ENCODE measurements at regions not wholly inside any gene's neighbourhood (a gene's known extent, or its start where the extent isn't known, plus 50 kb on each side); places are given as distances from the start of the nearest gene placed in this dataset.

GRCh38 chr3:177294221-177294620 is 96.9 kb upstream of the TBL1XR1 start:
- Histone ChIP-seq H3K9me2 (ENCODE audit: insufficient read depth, low read length) (no peaks in the 10 kb centered on the region), H3K27me3 (ENCODE audit: insufficient read depth, low read depth, low read length) (no peaks in the 10 kb centered on the region), H3K27ac (ENCODE audit: low read length) (no peak overlapping the region), H4K20me1 (ENCODE audit: insufficient read depth) (no peaks in the 10 kb centered on the region), H2AFZ (ENCODE audit: low read depth, low read length) (no peak overlapping the region), H3K79me2 (replicated peaks; ENCODE audit: insufficient read depth, low read length) (no peaks in the 10 kb centered on the region), H3F3A (ENCODE audit: insufficient read depth, low read length, poor library complexity, severe bottlenecking) (no peaks in the 10 kb centered on the region), H3K4me2 (ENCODE audit: low read length) (no peak overlapping the region), H3K9ac (ENCODE audit: low read length) (no peak overlapping the region), H3K9me3 (ENCODE audit: low read length) (no peaks in the 10 kb centered on the region), H3K4me3 (ENCODE audit: low read length) (no peak overlapping the region), H3K36me3 (ENCODE audit: insufficient read depth, low read length) (no peaks in the 10 kb centered on the region)
- TF ChIP-seq POLR2AphosphoS5 (IDR thresholded peaks at IDR 0.05) (no peak), EZH2 (IDR thresholded peaks at IDR 0.05; ENCODE audit: borderline replicate concordance, insufficient read depth, low read length, poor library complexity, severe bottlenecking) (no peak), MXI1 (conservative IDR thresholded peaks at IDR 0.05; ENCODE audit: poor library complexity, severe bottlenecking) (no peak), REST (IDR thresholded peaks at IDR 0.05; ENCODE audit: borderline replicate concordance) (no peak), RAD21 (conservative IDR thresholded peaks at IDR 0.05) (no peak), EP300 (conservative IDR thresholded peaks at IDR 0.05; ENCODE audit: poor library complexity, severe bottlenecking) (no peak), CTCF (IDR thresholded peaks at IDR 0.05; ENCODE audit: poor library complexity, severe bottlenecking) (no peak), TAF1 (IDR thresholded peaks at IDR 0.05; ENCODE audit: low read depth) (no peak)

- no peak overlapping the region for H3K4me3 ChIP-seq (ENCODE audit: low read length)
- H2AFZ ChIP-seq (ENCODE audit: low read depth, low read length), result no peak overlapping the region
- H3K27me3 ChIP-seq (ENCODE audit: insufficient read depth, low read depth, low read length), result no peaks in the 10 kb centered on the region
- H3K36me3 ChIP-seq (ENCODE audit: insufficient read depth, low read length), result no peaks in the 10 kb centered on the region
- no peak overlapping the region for H3K9ac ChIP-seq (ENCODE audit: low read length)
- no peak overlapping the region for H3K27ac ChIP-seq (ENCODE audit: low read length)
- no peaks in the 10 kb centered on the region for H3K79me2 ChIP-seq (replicated peaks; ENCODE audit: insufficient read depth, low read length)
- H3F3A ChIP-seq (ENCODE audit: insufficient read depth, low read length, poor library complexity, severe bottlenecking), result no peaks in the 10 kb centered on the region
- H3K4me2 ChIP-seq (ENCODE audit: low read length), result no peak overlapping the region
- no peaks in the 10 kb centered on the region for H3K9me2 ChIP-seq (ENCODE audit: insufficient read depth, low read length)
- H4K20me1 ChIP-seq (ENCODE audit: insufficient read depth), result no peaks in the 10 kb centered on the region
- TF ChIP-seq EZH2 (IDR thresholded peaks at IDR 0.05; ENCODE audit: borderline replicate concordance, insufficient read depth, low read length, poor library complexity, severe bottlenecking) (no peak), EP300 (conservative IDR thresholded peaks at IDR 0.05; ENCODE audit: poor library complexity, severe bottlenecking) (no peak), REST (IDR thresholded peaks at IDR 0.05; ENCODE audit: borderline replicate concordance) (no peak), SMC3 (conservative IDR thresholded peaks at IDR 0.05; ENCODE audit: poor library complexity) (no peak), CTCF (IDR thresholded peaks at IDR 0.05; ENCODE audit: poor library complexity, severe bottlenecking) (no peak), TAF1 (IDR thresholded peaks at IDR 0.05; ENCODE audit: low read depth) (no peak), MXI1 (conservative IDR thresholded peaks at IDR 0.05; ENCODE audit: poor library complexity, severe bottlenecking) (no peak), RAD21 (conservative IDR thresholded peaks at IDR 0.05) (no peak), POLR2AphosphoS5 (IDR thresholded peaks at IDR 0.05) (no peak)
- no peaks in the 10 kb centered on the region for H3K9me3 ChIP-seq (ENCODE audit: low read length)
Measured at GRCh38 chr3:177295116-177295515, 97.8 kb upstream of the TBL1XR1 start.

Data from neural cell (in vitro differentiated cells).